ENCODE measurements at regions not wholly inside any gene's neighbourhood (a gene's known extent, or its start where the extent isn't known, plus 50 kb on each side); places are given as distances from the start of the nearest gene placed in this dataset.

GRCh38 chr5:98603456-98603855 is 170.0 kb upstream of the RGMB start:
- TF ChIP-seq REST (IDR thresholded peaks at IDR 0.05; ENCODE audit: insufficient read depth in 1 of 2, low read depth in 2 of 2, low read length in 2 of 2) (no peak), POLR2AphosphoS5 (IDR thresholded peaks at IDR 0.05; ENCODE audit: low read depth, low read length) (no peak), TAF1 (IDR thresholded peaks at IDR 0.05; ENCODE audit: borderline replicate concordance, insufficient read depth, low read length) (no peak), SIN3A (IDR thresholded peaks at IDR 0.05; ENCODE audit: borderline replicate concordance, insufficient read depth, low read length) (no peak), FOXP2 (optimal IDR thresholded peaks at IDR 0.05; ENCODE audit: borderline replicate concordance, extremely low read depth, extremely low read length, insufficient read depth) (no peak)

GRCh38 chr5:98604301-98604700 is 169.2 kb upstream of the RGMB start:
- TF ChIP-seq SIN3A (IDR thresholded peaks at IDR 0.05; ENCODE audit: borderline replicate concordance, insufficient read depth, low read length) (no peak), POLR2AphosphoS5 (IDR thresholded peaks at IDR 0.05; ENCODE audit: low read depth, low read length) (no peak), FOXP2 (optimal IDR thresholded peaks at IDR 0.05; ENCODE audit: borderline replicate concordance, extremely low read depth, extremely low read length, insufficient read depth) (no peak), TAF1 (IDR thresholded peaks at IDR 0.05; ENCODE audit: borderline replicate concordance, insufficient read depth, low read length) (no peak), REST (IDR thresholded peaks at IDR 0.05; ENCODE audit: insufficient read depth in 1 of 2, low read depth in 2 of 2, low read length in 2 of 2) (no peak)

- no peak for TF ChIP-seq SIN3A (IDR thresholded peaks at IDR 0.05; ENCODE audit: borderline replicate concordance, insufficient read depth, low read length)
- TF ChIP-seq REST (IDR thresholded peaks at IDR 0.05; ENCODE audit: insufficient read depth in 1 of 2, low read depth in 2 of 2, low read length in 2 of 2), result no peak
- TF ChIP-seq POLR2AphosphoS5 (IDR thresholded peaks at IDR 0.05; ENCODE audit: low read depth, low read length), result no peak
Observed at GRCh38 chr5:98604721-98605425, 168.6 kb upstream of the RGMB start.

GRCh38 chr5:98605426-98605825 is 168.0 kb upstream of the RGMB start:
- no peak for TF ChIP-seq TAF1 (IDR thresholded peaks at IDR 0.05; ENCODE audit: borderline replicate concordance, insufficient read depth, low read length)
- no peak for TF ChIP-seq SIN3A (IDR thresholded peaks at IDR 0.05; ENCODE audit: borderline replicate concordance, insufficient read depth, low read length)
- no peak for TF ChIP-seq REST (IDR thresholded peaks at IDR 0.05; ENCODE audit: insufficient read depth in 1 of 2, low read depth in 2 of 2, low read length in 2 of 2)
- TF ChIP-seq FOXP2 (optimal IDR thresholded peaks at IDR 0.05; ENCODE audit: borderline replicate concordance, extremely low read depth, extremely low read length, insufficient read depth), result no peak
- TF ChIP-seq POLR2AphosphoS5 (IDR thresholded peaks at IDR 0.05; ENCODE audit: low read depth, low read length), result no peak

- TF ChIP-seq REST (IDR thresholded peaks at IDR 0.05; ENCODE audit: insufficient read depth in 1 of 2, low read depth in 2 of 2, low read length in 2 of 2), result no peak
- no peak for TF ChIP-seq POLR2AphosphoS5 (IDR thresholded peaks at IDR 0.05; ENCODE audit: low read depth, low read length)
- no peak for TF ChIP-seq SIN3A (IDR thresholded peaks at IDR 0.05; ENCODE audit: borderline replicate concordance, insufficient read depth, low read length)
- no peak for TF ChIP-seq TAF1 (IDR thresholded peaks at IDR 0.05; ENCODE audit: borderline replicate concordance, insufficient read depth, low read length)
- no peak for TF ChIP-seq FOXP2 (optimal IDR thresholded peaks at IDR 0.05; ENCODE audit: borderline replicate concordance, extremely low read depth, extremely low read length, insufficient read depth)
Observed at GRCh38 chr5:98606961-98607360, 166.5 kb upstream of the RGMB start.
